Fibroblast of mammary gland (primary cell): ENCODE measurements at regions not wholly inside any gene's neighbourhood (a gene's known extent, or its start where the extent isn't known, plus 50 kb on each side); places are given as distances from the start of the nearest gene placed in this dataset.
A peak's percentile ranks its signal among the peaks of the same experiment; 100 is the strongest.

Source experiments
- DNase-seq: peaks from one replicate; pipeline ENCODE4 v3.0.0-alpha.2; 2010; ENCODE audit warnings: low read depth
- H3K4me3 ChIP-seq: 2 replicates; pipeline ENCODE4 v1.5.1; 2011; ENCODE audit warnings: low read depth, mild to moderate bottlenecking, low read length, moderate library complexity; ENCODE audit not compliant: control insufficient read depth
- TF ChIP-seq, protein P1 (sequence below): conservative IDR thresholded peaks from 2 replicates; pipeline ENCODE4 v1.5.1; 2011; ENCODE audit warnings: low read depth, low read length, inconsistent platforms; ENCODE audit not compliant: control insufficient read depth, insufficient read depth

DNA sequence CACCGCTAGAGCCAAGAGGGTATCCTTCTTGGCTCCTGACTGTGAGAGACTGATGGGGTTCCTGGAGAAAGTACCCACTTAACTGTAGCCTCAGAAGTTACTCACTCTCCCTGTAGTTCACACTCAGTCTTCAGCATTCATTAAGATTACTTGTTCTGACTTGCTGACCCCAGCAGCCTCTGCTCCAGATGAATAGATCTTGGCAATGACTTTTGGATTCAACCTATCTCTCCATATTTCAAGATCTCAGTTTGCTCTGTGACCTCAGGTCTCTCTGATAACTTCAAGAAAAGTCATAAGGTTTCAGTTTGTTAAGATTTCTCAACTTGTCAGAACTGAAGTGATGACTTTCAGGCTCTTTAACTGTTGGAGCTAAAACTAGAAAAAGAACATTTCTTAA lies 825.6 kb downstream of the PCDH7 start:
- TF ChIP-seq, protein P1, sequence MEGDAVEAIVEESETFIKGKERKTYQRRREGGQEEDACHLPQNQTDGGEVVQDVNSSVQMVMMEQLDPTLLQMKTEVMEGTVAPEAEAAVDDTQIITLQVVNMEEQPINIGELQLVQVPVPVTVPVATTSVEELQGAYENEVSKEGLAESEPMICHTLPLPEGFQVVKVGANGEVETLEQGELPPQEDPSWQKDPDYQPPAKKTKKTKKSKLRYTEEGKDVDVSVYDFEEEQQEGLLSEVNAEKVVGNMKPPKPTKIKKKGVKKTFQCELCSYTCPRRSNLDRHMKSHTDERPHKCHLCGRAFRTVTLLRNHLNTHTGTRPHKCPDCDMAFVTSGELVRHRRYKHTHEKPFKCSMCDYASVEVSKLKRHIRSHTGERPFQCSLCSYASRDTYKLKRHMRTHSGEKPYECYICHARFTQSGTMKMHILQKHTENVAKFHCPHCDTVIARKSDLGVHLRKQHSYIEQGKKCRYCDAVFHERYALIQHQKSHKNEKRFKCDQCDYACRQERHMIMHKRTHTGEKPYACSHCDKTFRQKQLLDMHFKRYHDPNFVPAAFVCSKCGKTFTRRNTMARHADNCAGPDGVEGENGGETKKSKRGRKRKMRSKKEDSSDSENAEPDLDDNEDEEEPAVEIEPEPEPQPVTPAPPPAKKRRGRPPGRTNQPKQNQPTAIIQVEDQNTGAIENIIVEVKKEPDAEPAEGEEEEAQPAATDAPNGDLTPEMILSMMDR, result no peak
- DNase-seq, result no peak

DNA sequence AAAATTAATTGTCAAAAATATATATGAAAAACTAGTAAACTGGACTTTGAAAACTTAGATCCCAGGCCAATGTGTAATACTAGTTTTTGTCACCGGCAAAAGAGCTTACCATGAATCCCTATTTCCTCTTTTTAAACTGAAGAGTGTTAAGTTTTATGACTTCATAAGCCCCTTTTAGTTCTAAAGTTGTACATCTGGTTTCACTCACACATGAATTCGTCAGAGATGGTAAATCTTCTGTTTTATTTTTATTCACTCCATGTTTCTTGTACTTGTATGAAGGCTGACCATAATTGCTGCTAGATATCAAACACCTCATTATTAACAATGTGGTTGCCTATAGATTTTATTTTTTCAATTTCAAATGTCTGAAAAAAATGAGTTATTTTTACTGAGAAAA lies 827.9 kb downstream of the PCDH7 start:
- H3K4me3 ChIP-seq, result no peak overlapping the region
- TF ChIP-seq, protein P1, result no peak
- peak; percentile 1 for DNase-seq

More for the DNA sequence above, 825.6 kb downstream of the PCDH7 start:
- H3K4me3 ChIP-seq, result no peak overlapping the region

DNA sequence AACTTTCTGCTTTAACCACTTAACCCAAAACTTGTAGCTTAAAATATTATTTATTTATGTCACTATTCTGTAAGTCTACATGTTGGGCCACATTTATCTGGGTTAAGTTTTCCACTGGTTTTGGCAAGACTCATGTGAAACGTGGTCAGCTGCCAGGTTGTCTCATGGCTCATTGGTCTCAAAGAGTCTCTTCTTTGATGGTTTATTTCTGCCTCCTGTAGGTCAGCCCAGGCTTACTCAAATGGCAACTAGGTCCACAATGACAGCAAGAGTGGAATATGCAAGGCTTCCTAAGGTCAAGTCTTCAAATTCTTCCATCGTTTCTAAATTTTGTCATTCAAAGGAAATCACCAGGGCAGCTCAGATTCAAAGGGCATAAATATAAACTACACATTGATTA lies 828.7 kb downstream of the PCDH7 start:
- no peak for DNase-seq

DNA sequence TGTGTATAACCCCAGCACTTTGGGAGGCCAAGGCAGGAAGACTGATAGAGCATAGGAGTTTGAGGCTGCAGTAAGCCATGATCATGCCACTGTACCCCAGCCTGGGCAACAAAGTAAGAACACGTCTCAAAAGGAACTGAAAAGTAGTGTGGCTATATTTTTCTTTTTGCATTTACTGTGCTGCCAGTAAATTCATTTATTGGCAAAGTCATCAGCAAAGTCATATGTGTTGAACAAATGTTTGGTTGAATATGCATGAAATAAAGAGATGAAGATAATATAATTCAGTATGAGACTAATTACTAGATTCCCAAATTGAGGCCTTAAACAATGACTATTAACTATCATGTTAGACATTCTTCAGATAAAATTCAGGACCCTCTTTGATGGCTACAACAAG lies 829.1 kb downstream of the PCDH7 start:
- TF ChIP-seq, protein P1, result no peak
- H3K4me3 ChIP-seq, result no peak overlapping the region
- DNase-seq, result no peak

More for the DNA sequence above, 828.7 kb downstream of the PCDH7 start:
- H3K4me3 ChIP-seq, result no peak overlapping the region
- TF ChIP-seq, protein P1, result no peak

DNA sequence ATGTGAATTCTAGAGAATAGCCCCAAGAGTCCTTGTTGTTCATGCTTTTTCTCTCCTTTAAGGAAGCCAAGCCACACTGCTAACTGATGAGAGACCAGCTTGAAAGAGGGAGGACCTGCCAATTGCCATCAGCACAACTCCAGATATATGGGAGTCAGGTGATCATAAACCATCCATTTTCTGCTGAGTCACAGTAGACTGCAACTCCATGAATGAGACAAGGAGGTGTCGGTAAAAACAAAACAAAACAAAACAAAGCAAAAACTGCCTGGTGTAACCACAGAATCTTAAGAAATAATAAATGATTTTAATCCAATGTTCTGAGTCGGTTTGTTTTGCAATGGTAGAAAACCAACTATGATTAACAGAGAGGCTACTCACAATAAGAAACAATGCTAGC lies 837.3 kb downstream of the PCDH7 start:
- DNase-seq, result peak; percentile 11
- H3K4me3 ChIP-seq, result no peak overlapping the region
- TF ChIP-seq, protein P1, result no peak

DNA sequence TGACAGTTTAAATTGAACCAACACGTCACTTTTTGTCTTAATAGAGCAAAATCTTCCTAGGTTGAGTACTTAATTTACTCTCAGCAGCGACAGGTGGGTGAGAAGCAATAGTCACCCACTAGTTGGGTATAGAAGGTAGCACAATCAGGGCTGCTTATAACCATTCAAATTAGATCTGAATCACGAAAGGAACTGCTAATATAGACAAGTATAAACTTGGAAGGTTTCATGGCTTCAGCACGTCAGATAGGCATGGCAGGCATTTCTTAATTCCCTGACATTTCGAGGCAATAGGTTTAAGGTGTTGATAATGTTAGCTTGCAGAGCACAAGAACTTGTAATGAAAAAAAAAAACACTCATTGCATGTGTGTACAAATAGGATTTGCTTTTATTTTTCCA lies 853.4 kb downstream of the PCDH7 start:
- DNase-seq, result no peak
- TF ChIP-seq, protein P1, result no peak

DNA sequence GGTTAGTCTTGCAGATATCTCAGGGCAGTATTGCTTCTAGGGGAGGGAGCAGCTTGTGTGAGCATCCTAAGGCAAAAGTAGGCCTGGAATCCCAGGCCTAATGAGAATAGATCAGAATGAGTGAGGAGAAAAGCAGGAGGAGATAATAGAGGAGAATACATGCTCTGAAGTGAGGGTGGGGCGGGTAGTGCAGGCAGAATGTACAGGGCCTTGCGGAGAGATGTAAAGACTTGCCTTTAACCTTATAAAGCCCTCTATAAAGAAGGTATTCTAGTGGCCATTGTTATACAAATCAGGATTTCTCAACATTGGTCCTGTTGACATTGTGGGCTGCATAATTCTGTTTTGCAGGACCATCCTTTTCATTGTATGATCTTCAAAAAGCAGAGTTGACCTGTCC lies 855.3 kb downstream of the PCDH7 start:
- TF ChIP-seq, protein P1, result no peak
- DNase-seq, result no peak
- no peak overlapping the region for H3K4me3 ChIP-seq

More for the DNA sequence above, 853.4 kb downstream of the PCDH7 start:
- no peak overlapping the region for H3K4me3 ChIP-seq
